EH (cell line): ENCODE measurements at regions not wholly inside any gene's neighbourhood (a gene's known extent, or its start where the extent isn't known, plus 50 kb on each side); places are given as distances from the start of the nearest gene placed in this dataset.

Source experiments
- DNase-seq: peaks from one replicate; pipeline ENCODE4 v3.0.0-alpha.2; 2015; ENCODE audit warnings: low read depth

GRCh38 chr9:88757406-88758010 lies 222.5 kb downstream of the NXNL2 start:
- no peak for DNase-seq

GRCh38 chr9:88759364-88759763 lies 224.4 kb downstream of the NXNL2 start:
- no peak for DNase-seq

GRCh38 chr9:88766778-88767503 lies 224.3 kb upstream of the S1PR3 start:
- peak; percentile 80 for DNase-seq

GRCh38 chr9:88767504-88767790 lies 223.8 kb upstream of the S1PR3 start:
- no peak for DNase-seq

GRCh38 chr9:88772575-88772974 lies 218.7 kb upstream of the S1PR3 start:
- DNase-seq = no peak

- no peak for DNase-seq
These were observed 218.1 kb upstream of the S1PR3 start for GRCh38 chr9:88773126-88773525.

GRCh38 chr9:88773627-88774244 lies 217.5 kb upstream of the S1PR3 start:
- peak; percentile 50 for DNase-seq

GRCh38 chr9:88775037-88775471 lies 216.2 kb upstream of the S1PR3 start:
- DNase-seq = peak; percentile 95

GRCh38 chr9:88775559-88775958 lies 215.7 kb upstream of the S1PR3 start:
- DNase-seq = peak; percentile 22

- no peak for DNase-seq
These were observed 215.3 kb upstream of the S1PR3 start for GRCh38 chr9:88775966-88776365.

- peak; percentile 91 for DNase-seq
These were observed 214.4 kb upstream of the S1PR3 start for GRCh38 chr9:88776717-88777497.

- DNase-seq = peak; percentile 70
These were observed 213.6 kb upstream of the S1PR3 start for GRCh38 chr9:88777498-88778312.

- peak; percentile 56 for DNase-seq
These were observed 209.5 kb upstream of the S1PR3 start for GRCh38 chr9:88781628-88782391.

GRCh38 chr9:88782931-88783710 lies 208.1 kb upstream of the S1PR3 start:
- peak; percentile 65 for DNase-seq

GRCh38 chr9:88783711-88784083 lies 207.6 kb upstream of the S1PR3 start:
- no peak for DNase-seq

- DNase-seq = no peak
These were observed 206.3 kb upstream of the S1PR3 start for GRCh38 chr9:88784960-88785359.

GRCh38 chr9:88786291-88787079 lies 204.8 kb upstream of the S1PR3 start:
- DNase-seq = no peak

GRCh38 chr9:88789785-88790184 lies 201.5 kb upstream of the S1PR3 start:
- peak; percentile 52 for DNase-seq

GRCh38 chr9:88791105-88791805 lies 200.0 kb upstream of the S1PR3 start:
- peak; percentile 92 for DNase-seq
